ENCODE measurements at regions not wholly inside any gene's neighbourhood (a gene's known extent, or its start where the extent isn't known, plus 50 kb on each side); places are given as distances from the start of the nearest gene placed in this dataset.

DNA sequence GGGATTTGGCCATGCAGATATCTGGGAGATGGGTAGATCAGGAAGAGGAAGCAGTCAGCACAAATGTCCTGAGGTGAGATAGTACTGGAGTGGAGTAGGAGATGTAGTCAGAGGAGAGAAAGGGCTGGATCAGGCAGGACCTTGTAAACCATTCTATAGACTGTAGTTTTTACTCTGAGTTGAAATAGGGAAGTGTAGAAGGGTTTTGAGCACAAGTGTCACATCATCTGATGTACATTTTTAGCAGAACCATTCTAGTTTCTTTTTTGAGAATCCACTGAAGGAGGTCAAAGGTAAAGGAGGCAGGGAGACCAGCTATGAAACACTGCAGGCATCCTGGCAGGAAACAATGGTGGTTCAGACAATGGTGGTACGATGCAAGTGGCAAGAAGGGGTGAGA is 194.6 kb upstream of the RRP15 start:
- H3K27me3 ChIP-seq (replicated peaks in 1 of 2; ENCODE audit: control insufficient read depth in 2 of 2, extremely low read depth in 1 of 2, insufficient read depth in 2 of 2, low read length in 1 of 2): no peaks in the 10 kb centered on the region
- Mint-ChIP-seq H3K36me3 (no peaks in the 10 kb centered on the region), H3K27me3 (peaks cover 0 to 1% of the 10 kb centered on the region in 2 donors), H3K4me1 (no peaks in the 10 kb centered on the region), H3K9me3 (no peaks in the 10 kb centered on the region), H3K4me3 (no peak overlapping the region), H3K27ac (no peak overlapping the region)
- no peak overlapping the region for H3K27ac ChIP-seq (ENCODE audit: low read length)
- CTCF ChIA-PET: no interaction called here
- no peak overlapping the region for H3K4me3 ChIP-seq (ENCODE audit: control insufficient read depth in 1 of 2, extremely low read depth in 1 of 2, low read length in 1 of 2)
- whole genome bisulfite sequencing (ENCODE audit: insufficient coverage): no CpG with 5 or more reads among the region's 1 CpG
- H3K4me1 ChIP-seq (ENCODE audit: control insufficient read depth in 1 of 2, extremely low read depth in 1 of 2, insufficient read depth in 2 of 2, low read length in 2 of 2): no peaks in the 10 kb centered on the region
- no peak for DNase-seq
- H3K9me3 ChIP-seq: no peaks in the 10 kb centered on the region
- no peak for ATAC-seq (replicated peaks in 1 of 4)
- no peaks in the 10 kb centered on the region for H3K36me3 ChIP-seq (ENCODE audit: control insufficient read depth in 2 of 2, extremely low read depth in 1 of 2, insufficient read depth in 1 of 2, low read length in 1 of 2)
- POLR2A ChIA-PET: no interaction called here

DNA sequence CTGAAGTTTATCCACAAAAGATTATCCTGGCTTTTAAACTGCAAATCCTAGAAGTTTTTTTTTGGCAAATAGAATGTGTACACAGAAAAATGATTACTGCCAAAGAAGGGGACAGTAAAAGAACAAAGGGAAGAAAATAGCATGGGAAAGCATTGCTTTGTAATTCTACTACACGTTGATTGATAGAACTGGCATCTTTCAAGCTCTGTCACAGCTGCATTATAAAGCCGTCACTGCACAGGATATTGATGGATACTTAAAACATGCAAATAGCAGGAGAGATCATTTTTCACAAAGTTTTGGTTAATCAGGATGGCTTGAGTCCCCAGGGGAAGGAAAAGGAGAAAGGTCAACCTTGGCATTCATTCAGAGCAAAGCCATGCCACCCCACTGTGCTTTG is 183.7 kb upstream of the RRP15 start:
- Mint-ChIP-seq H3K27ac (no peak overlapping the region), H3K27me3 (no peaks in the 10 kb centered on the region), H3K36me3 (no peaks in the 10 kb centered on the region), H3K4me3 (no peak overlapping the region), H3K4me1 (no peaks in the 10 kb centered on the region), H3K9me3 (peaks cover 5 to 25% (median 19%) of the 10 kb centered on the region in 3 donors)
- H3K9me3 ChIP-seq: no peaks in the 10 kb centered on the region
- 62% methylated on average over 2 of the region's 2 CpGs for WGBS (ENCODE audit: insufficient coverage)
- ChIA-PET CTCF (no interaction called here), POLR2A (no interaction called here)
- H3K4me1 ChIP-seq (ENCODE audit: control insufficient read depth in 1 of 2, extremely low read depth in 1 of 2, insufficient read depth in 2 of 2, low read length in 2 of 2): no peaks in the 10 kb centered on the region
- H3K36me3 ChIP-seq (ENCODE audit: control insufficient read depth in 2 of 2, extremely low read depth in 1 of 2, insufficient read depth in 1 of 2, low read length in 1 of 2): no peaks in the 10 kb centered on the region
- DNase-seq (no peak), ATAC-seq (replicated peaks in 1 of 4) (no peak)
- H3K27ac ChIP-seq (ENCODE audit: low read length): no peak overlapping the region
- no peaks in the 10 kb centered on the region for H3K27me3 ChIP-seq (replicated peaks in 1 of 2; ENCODE audit: control insufficient read depth in 2 of 2, extremely low read depth in 1 of 2, insufficient read depth in 2 of 2, low read length in 1 of 2)
- H3K4me3 ChIP-seq (ENCODE audit: control insufficient read depth in 1 of 2, extremely low read depth in 1 of 2, low read length in 1 of 2): no peak overlapping the region

DNA sequence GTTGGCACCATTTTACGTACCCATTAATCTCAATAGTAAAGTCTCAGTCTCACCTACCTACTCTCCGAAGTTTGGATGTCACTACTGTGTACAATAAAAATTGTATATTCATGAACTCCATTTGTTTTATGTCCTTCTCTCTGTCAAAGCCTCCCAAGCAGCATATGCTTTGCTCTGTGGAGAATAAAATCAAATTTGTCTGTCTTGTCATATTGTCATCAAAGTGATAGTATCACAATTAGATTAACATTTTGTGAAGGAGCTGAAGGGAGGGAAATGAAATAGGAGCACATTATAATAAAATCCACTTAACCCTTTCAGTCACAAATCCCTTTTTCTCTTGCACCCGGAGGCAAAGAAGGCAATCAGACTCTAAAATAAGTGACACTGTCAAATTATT is 177.1 kb upstream of the RRP15 start:
- Histone ChIP-seq H3K4me1 (ENCODE audit: control insufficient read depth in 1 of 2, extremely low read depth in 1 of 2, insufficient read depth in 2 of 2, low read length in 2 of 2) (no peaks in the 10 kb centered on the region), H3K36me3 (ENCODE audit: control insufficient read depth in 2 of 2, extremely low read depth in 1 of 2, insufficient read depth in 1 of 2, low read length in 1 of 2) (no peaks in the 10 kb centered on the region), H3K4me3 (ENCODE audit: control insufficient read depth in 1 of 2, extremely low read depth in 1 of 2, low read length in 1 of 2) (no peak overlapping the region), H3K27ac (ENCODE audit: low read length) (no peak overlapping the region), H3K27me3 (replicated peaks in 1 of 2; ENCODE audit: control insufficient read depth in 2 of 2, extremely low read depth in 1 of 2, insufficient read depth in 2 of 2, low read length in 1 of 2) (no peaks in the 10 kb centered on the region), H3K9me3 (no peaks in the 10 kb centered on the region)
- Mint-ChIP-seq H3K4me1 (no peaks in the 10 kb centered on the region), H3K27ac (no peak overlapping the region), H3K27me3 (no peaks in the 10 kb centered on the region), H3K4me3 (no peak overlapping the region), H3K9me3 (peaks cover 0 to 13% (median 3%) of the 10 kb centered on the region in 3 donors), H3K36me3 (no peaks in the 10 kb centered on the region)
- ChIA-PET CTCF (no interaction called here), POLR2A (no interaction called here)
- DNase-seq: no peak
- ATAC-seq (replicated peaks in 1 of 4): no peak
- WGBS (ENCODE audit: insufficient coverage): no CpG with 5 or more reads among the region's 3 CpGs

DNA sequence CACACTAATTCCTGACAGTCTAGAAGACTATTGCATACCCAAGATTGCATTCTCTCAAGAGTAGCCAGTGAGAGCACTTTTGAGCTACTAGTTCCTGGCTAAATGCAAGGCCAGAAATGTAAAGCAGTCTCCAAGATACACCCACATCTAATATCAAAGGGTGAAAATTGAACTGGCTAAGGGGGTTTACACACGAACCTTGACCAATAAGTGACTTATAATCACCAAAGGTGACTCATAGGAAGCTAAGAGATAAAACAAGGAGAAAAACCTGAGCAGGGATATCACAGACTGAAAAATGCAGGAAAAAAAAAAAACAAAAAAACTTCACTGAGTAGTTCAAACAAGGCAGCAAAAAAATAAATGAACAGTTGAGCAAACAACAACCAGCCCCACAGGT is 172.2 kb upstream of the RRP15 start:
- peaks cover 4 to 27% (median 17%) of the 10 kb centered on the region in 3 donors for H3K9me3 Mint-ChIP-seq
- Histone ChIP-seq H3K27me3 (replicated peaks in 1 of 2; ENCODE audit: control insufficient read depth in 2 of 2, extremely low read depth in 1 of 2, insufficient read depth in 2 of 2, low read length in 1 of 2) (no peaks in the 10 kb centered on the region), H3K4me1 (ENCODE audit: control insufficient read depth in 1 of 2, extremely low read depth in 1 of 2, insufficient read depth in 2 of 2, low read length in 2 of 2) (no peaks in the 10 kb centered on the region), H3K27ac (ENCODE audit: low read length) (no peak overlapping the region), H3K9me3 (no peaks in the 10 kb centered on the region), H3K4me3 (ENCODE audit: control insufficient read depth in 1 of 2, extremely low read depth in 1 of 2, low read length in 1 of 2) (no peak overlapping the region), H3K36me3 (ENCODE audit: control insufficient read depth in 2 of 2, extremely low read depth in 1 of 2, insufficient read depth in 1 of 2, low read length in 1 of 2) (no peaks in the 10 kb centered on the region)
- POLR2A ChIA-PET: no interaction called here
- H3K27ac Mint-ChIP-seq: no peak overlapping the region
- ATAC-seq (replicated peaks in 1 of 4): no peak
- CTCF ChIA-PET: interaction anchor here in 1 of 2 donors (0.5 kb wide), 1 partner anchor 37 kb away, joined by 6 read pairs; no protein-coding TSS in a partner anchor
- no peaks in the 10 kb centered on the region for H3K4me1 Mint-ChIP-seq
- WGBS (ENCODE audit: insufficient coverage): no CpG with 5 or more reads among the region's 1 CpG
- no peaks in the 10 kb centered on the region for H3K27me3 Mint-ChIP-seq
- H3K36me3 Mint-ChIP-seq: no peaks in the 10 kb centered on the region
- no peak for DNase-seq
- no peak overlapping the region for H3K4me3 Mint-ChIP-seq

DNA sequence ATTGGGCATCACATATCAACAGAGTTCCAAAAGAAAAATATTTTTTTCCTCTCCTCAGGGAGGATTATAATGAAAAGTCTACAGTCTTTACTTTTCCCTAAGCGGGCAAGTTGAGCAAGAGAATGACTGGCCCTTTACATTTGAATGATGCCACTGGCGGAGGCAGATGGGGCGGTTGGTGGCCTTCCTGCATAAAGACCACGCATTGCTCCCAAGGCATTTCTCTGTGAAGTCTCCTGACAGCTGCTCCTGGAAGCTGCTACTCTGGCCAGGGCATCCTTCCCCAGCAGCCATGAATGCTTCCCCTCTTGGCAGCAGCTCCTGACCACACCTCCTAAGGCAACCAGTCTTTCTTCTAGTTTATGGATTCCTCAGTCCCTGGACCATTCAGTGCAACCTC is 161.1 kb upstream of the RRP15 start:
- H3K27ac Mint-ChIP-seq: no peak overlapping the region
- Histone ChIP-seq H3K4me3 (ENCODE audit: control insufficient read depth in 1 of 2, extremely low read depth in 1 of 2, low read length in 1 of 2) (no peak overlapping the region), H3K27ac (ENCODE audit: low read length) (no peak overlapping the region), H3K4me1 (ENCODE audit: control insufficient read depth in 1 of 2, extremely low read depth in 1 of 2, insufficient read depth in 2 of 2, low read length in 2 of 2) (no peaks in the 10 kb centered on the region), H3K9me3 (no peaks in the 10 kb centered on the region), H3K36me3 (ENCODE audit: control insufficient read depth in 2 of 2, extremely low read depth in 1 of 2, insufficient read depth in 1 of 2, low read length in 1 of 2) (no peaks in the 10 kb centered on the region), H3K27me3 (replicated peaks in 1 of 2; ENCODE audit: control insufficient read depth in 2 of 2, extremely low read depth in 1 of 2, insufficient read depth in 2 of 2, low read length in 1 of 2) (no peaks in the 10 kb centered on the region)
- 41% methylated on average over 4 of the region's 4 CpGs for WGBS (ENCODE audit: insufficient coverage)
- no peaks in the 10 kb centered on the region for H3K9me3 Mint-ChIP-seq
- DNase-seq (no peak), ATAC-seq (replicated peaks in 1 of 4) (no peak)
- ChIA-PET CTCF (no interaction called here), POLR2A (no interaction called here)
- no peaks in the 10 kb centered on the region for H3K4me1 Mint-ChIP-seq
- H3K36me3 Mint-ChIP-seq: no peaks in the 10 kb centered on the region
- no peak overlapping the region for H3K4me3 Mint-ChIP-seq
- H3K27me3 Mint-ChIP-seq: no peaks in the 10 kb centered on the region

DNA sequence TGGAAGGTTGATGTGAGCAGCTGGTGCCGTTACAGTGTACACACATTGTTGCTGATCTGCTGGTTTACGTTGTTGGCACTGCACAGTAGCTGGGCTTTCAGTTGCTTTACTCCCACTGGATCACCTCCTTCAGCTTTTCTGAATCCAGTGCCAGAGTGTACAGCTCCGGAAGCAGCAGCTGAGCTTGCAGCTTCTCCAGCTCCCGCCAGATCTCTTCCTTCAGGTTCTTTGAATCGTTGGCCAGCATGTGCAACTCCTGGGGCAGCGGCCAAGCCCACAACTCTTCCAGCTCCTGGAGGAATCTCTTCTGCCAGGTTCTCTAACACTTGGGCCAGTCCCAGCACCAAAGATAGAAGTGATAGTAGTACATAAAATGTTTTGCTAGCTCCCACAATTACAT is 149.7 kb upstream of the RRP15 start:
- DNase-seq (no peak), ATAC-seq (replicated peaks in 1 of 4) (no peak)
- Histone ChIP-seq H3K36me3 (ENCODE audit: control insufficient read depth in 2 of 2, extremely low read depth in 1 of 2, insufficient read depth in 1 of 2, low read length in 1 of 2) (no peaks in the 10 kb centered on the region), H3K9me3 (no peaks in the 10 kb centered on the region), H3K27me3 (replicated peaks in 1 of 2; ENCODE audit: control insufficient read depth in 2 of 2, extremely low read depth in 1 of 2, insufficient read depth in 2 of 2, low read length in 1 of 2) (no peaks in the 10 kb centered on the region), H3K4me3 (ENCODE audit: control insufficient read depth in 1 of 2, extremely low read depth in 1 of 2, low read length in 1 of 2) (no peak overlapping the region), H3K4me1 (ENCODE audit: control insufficient read depth in 1 of 2, extremely low read depth in 1 of 2, insufficient read depth in 2 of 2, low read length in 2 of 2) (no peaks in the 10 kb centered on the region), H3K27ac (ENCODE audit: low read length) (no peak overlapping the region)
- Mint-ChIP-seq H3K4me3 (no peak overlapping the region), H3K27ac (no peak overlapping the region), H3K9me3 (peaks cover 5 to 12% (median 5%) of the 10 kb centered on the region in 3 donors), H3K36me3 (no peaks in the 10 kb centered on the region), H3K4me1 (no peaks in the 10 kb centered on the region), H3K27me3 (no peaks in the 10 kb centered on the region)
- WGBS (ENCODE audit: insufficient coverage): 78% methylated on average over 4 of the region's 6 CpGs
- POLR2A ChIA-PET: no interaction called here
- CTCF ChIA-PET: interaction anchor here in 1 of 2 donors (0.6 kb wide), 1 partner anchor 11 kb away, joined by 4 read pairs; no protein-coding TSS in a partner anchor

DNA sequence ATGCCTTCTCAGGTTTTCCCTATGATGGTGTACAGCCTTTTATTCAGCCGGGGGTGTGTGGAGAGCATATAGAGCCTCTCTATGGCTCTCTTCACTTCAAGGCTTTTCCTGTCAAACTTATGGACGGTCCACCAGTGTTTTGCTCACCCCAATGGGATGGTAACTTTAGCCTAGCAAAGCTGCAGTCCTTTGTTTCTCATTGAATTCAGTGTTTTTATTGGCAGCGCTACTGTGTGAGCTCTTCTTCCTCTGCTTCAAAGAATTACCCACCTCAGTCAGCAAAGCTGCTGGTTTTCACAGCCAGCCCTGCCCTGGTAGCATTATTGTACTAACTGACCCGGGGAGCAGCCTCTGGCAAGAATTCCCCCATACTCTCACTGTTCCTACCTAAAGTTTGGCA is 145.3 kb upstream of the RRP15 start:
- Mint-ChIP-seq H3K27ac (no peak overlapping the region), H3K9me3 (peaks cover 0 to 15% (median 5%) of the 10 kb centered on the region in 3 donors), H3K27me3 (no peaks in the 10 kb centered on the region), H3K4me3 (no peak overlapping the region), H3K4me1 (no peaks in the 10 kb centered on the region), H3K36me3 (no peaks in the 10 kb centered on the region)
- H3K27ac ChIP-seq (ENCODE audit: low read length): no peak overlapping the region
- no peaks in the 10 kb centered on the region for H3K27me3 ChIP-seq (replicated peaks in 1 of 2; ENCODE audit: control insufficient read depth in 2 of 2, extremely low read depth in 1 of 2, insufficient read depth in 2 of 2, low read length in 1 of 2)
- H3K9me3 ChIP-seq: no peaks in the 10 kb centered on the region
- WGBS (ENCODE audit: insufficient coverage): 75% methylated on average over 2 of the region's 4 CpGs
- CTCF ChIA-PET: interaction anchor here in 1 of 2 donors (0.5 kb wide), 1 partner anchor 8 kb away, joined by 4 read pairs; no protein-coding TSS in a partner anchor
- POLR2A ChIA-PET: no interaction called here
- no peaks in the 10 kb centered on the region for H3K36me3 ChIP-seq (ENCODE audit: control insufficient read depth in 2 of 2, extremely low read depth in 1 of 2, insufficient read depth in 1 of 2, low read length in 1 of 2)
- no peak for DNase-seq
- no peak for ATAC-seq (replicated peaks in 1 of 4)
- peak overlapping the region in 1 of 2 donors; percentile 15 for H3K4me3 ChIP-seq (ENCODE audit: control insufficient read depth in 1 of 2, extremely low read depth in 1 of 2, low read length in 1 of 2)
- no peaks in the 10 kb centered on the region for H3K4me1 ChIP-seq (ENCODE audit: control insufficient read depth in 1 of 2, extremely low read depth in 1 of 2, insufficient read depth in 2 of 2, low read length in 2 of 2)
